Central memory CD8-positive, alpha-beta T cell (primary cell): ENCODE measurements at regions not wholly inside any gene's neighbourhood (a gene's known extent, or its start where the extent isn't known, plus 50 kb on each side); places are given as distances from the start of the nearest gene placed in this dataset.
"Not testable (repeated sequence)": the region's sequence is repeated elsewhere in the genome, so short reads cannot be mapped to it uniquely, and the experiment has no call there.

Experiments
- ATAC-seq: fragments of 150-1000 bp; cut with Tn5 transposase; replicated peaks from 2 replicates; pipeline ENCODE4 v1.10.0; 2022; ENCODE audit warnings: mild to moderate bottlenecking, moderate FRiP score, moderate number of reproducible peaks; ENCODE audit not compliant: poor library complexity, severe bottlenecking; ENCODE audit errors: extremely low read depth
- DNase-seq, 2 donors: peaks; one replicate each; pipeline ENCODE4 v3.0.0; 2021; ENCODE audit warnings: low spot score in 2 of 2
- H3K27ac Mint-ChIP-seq: one replicate; pipeline ENCODE4 v1.8.0; 2022; ENCODE audit warnings: low read depth, mild to moderate bottlenecking, moderate library complexity, mixed read lengths
- H3K27me3 Mint-ChIP-seq: one replicate; pipeline ENCODE4 v1.8.0; 2022; ENCODE audit warnings: mixed read lengths
- H3K36me3 Mint-ChIP-seq: one replicate; pipeline ENCODE4 v1.8.0; 2022; ENCODE audit warnings: mild to moderate bottlenecking, moderate library complexity, mixed read lengths; ENCODE audit not compliant: insufficient read depth
- H3K4me1 Mint-ChIP-seq: one replicate; pipeline ENCODE4 v1.8.0; 2022; ENCODE audit warnings: mixed read lengths
- H3K4me3 Mint-ChIP-seq: one replicate; pipeline ENCODE4 v1.8.0; 2022; ENCODE audit warnings: mild to moderate bottlenecking, moderate library complexity, mixed read lengths
- H3K9me3 Mint-ChIP-seq: one replicate; pipeline ENCODE4 v1.8.0; 2022; ENCODE audit warnings: mixed read lengths

GRCh38 chr5:103755974-103756373, 193.4 kb upstream of the NUDT12 start:
- DNase-seq: no peak
- Mint-ChIP-seq H3K9me3 (peaks cover 19% of the 10 kb centered on the region), H3K4me1 (no peaks in the 10 kb centered on the region), H3K27ac (no peak overlapping the region), H3K36me3 (peaks cover 1% of the 10 kb centered on the region), H3K27me3 (no peaks in the 10 kb centered on the region), H3K4me3 (no peak overlapping the region)
- no peak for ATAC-seq

DNA sequence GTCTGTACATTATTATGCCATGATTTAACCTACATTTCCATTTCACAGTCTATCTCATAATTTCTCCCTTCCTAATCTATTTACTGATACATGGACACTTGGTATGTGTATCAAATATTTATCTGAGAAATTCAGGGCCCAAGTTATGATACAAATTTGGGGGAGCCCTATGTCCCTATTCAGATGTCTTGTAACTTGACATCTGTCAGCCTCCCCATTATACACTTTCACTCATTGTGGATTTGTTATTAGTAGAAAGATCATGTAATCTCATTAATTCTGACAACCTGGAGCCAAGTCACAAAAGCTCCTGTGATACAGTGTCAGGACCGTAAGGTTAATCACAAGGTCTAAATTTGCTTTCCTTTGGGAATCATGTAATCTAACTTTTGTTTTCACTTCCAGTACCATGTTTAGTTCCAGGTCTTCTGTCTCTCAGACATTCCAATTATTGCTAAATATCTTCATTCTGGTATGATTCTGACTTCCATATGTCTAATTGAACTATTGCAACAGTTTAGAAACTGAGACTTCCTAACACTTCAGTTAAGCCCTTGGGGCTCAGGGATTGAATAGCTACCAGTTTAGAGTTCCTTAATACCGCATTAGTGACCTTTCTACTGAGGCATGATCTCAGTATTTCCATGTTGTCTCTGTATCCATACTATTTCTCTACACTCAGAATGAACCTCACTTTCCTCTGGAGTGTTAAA, 182.9 kb upstream of the NUDT12 start:
- Mint-ChIP-seq H3K4me1 (no peaks in the 10 kb centered on the region), H3K9me3 (no peaks in the 10 kb centered on the region), H3K4me3 (no peak overlapping the region), H3K27me3 (no peaks in the 10 kb centered on the region), H3K36me3 (no peaks in the 10 kb centered on the region), H3K27ac (no peak overlapping the region)
- no peak for DNase-seq
- ATAC-seq: no peak

DNA sequence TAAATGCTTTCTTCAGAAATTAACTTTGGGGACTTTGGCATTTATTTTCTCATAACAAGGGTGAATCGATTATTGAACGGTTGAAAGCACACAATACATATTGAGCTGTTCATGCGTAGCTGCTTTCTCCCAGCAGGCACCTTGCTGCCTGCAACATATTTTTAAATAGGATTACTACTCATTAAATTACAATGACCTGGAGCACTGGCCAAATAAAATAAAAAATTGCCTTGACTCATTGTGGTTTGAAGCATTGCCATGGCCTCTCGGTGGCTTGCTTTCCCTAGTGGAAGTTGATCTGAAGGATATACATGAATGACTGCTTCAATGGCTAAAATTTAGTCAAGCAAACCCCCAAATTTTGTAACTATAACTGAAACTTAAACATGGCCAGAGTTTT, 181.6 kb upstream of the NUDT12 start:
- Mint-ChIP-seq H3K4me1 (no peaks in the 10 kb centered on the region), H3K4me3 (no peak overlapping the region), H3K36me3 (no peaks in the 10 kb centered on the region), H3K9me3 (peaks cover 5% of the 10 kb centered on the region), H3K27me3 (no peaks in the 10 kb centered on the region), H3K27ac (no peak overlapping the region)
- DNase-seq (no peak), ATAC-seq (no peak)

DNA sequence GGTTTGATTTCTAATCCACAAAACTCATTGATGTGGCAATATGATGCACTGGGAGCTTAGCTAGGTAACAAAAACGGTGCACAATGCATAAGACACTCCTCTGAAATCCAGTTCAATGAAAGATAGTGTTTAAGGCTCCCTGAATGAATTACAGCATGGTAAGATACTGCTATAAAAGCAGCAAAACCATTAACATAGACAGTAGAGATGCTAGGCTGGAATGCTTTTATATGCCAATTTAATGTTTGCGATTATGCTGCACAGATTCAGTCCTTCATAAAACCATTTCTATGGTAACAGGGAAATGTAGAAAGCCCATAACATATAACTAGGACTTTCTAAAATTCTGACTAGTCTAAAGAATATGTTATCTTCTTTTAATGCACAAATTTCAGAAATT, 180.8 kb upstream of the NUDT12 start:
- Mint-ChIP-seq H3K27me3 (no peaks in the 10 kb centered on the region), H3K9me3 (peaks cover 5% of the 10 kb centered on the region), H3K36me3 (no peaks in the 10 kb centered on the region), H3K4me1 (no peaks in the 10 kb centered on the region), H3K4me3 (no peak overlapping the region), H3K27ac (no peak overlapping the region)
- ATAC-seq (no peak), DNase-seq (no peak)

DNA sequence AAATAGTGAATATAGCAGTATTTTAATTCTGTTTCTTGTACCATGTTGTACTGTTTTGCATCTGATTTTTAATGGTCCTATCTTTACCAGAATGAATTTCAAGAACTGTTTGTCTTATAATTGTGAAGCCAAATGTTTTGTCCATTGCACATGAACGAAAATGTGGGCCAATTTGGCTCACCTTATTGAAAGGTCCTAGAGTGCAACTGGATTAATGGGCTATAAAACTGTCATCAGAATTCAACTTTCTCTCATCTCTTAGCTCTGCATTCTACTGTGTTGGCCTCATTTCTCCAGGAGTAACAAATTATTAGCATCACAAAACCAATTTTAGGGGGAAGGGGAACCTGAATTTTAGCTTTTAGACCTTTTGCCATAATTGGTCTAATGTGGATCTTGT, 179.4 kb upstream of the NUDT12 start:
- Mint-ChIP-seq H3K27me3 (no peaks in the 10 kb centered on the region), H3K4me3 (no peak overlapping the region), H3K36me3 (no peaks in the 10 kb centered on the region), H3K9me3 (peaks cover 5% of the 10 kb centered on the region), H3K4me1 (no peaks in the 10 kb centered on the region), H3K27ac (no peak overlapping the region)
- no peak for DNase-seq
- ATAC-seq: no peak

- H3K27ac Mint-ChIP-seq, DNase-seq, H3K27me3 Mint-ChIP-seq, H3K4me3 Mint-ChIP-seq, ATAC-seq, H3K4me1 Mint-ChIP-seq, H3K36me3 Mint-ChIP-seq: not testable (repeated sequence)
- H3K9me3 Mint-ChIP-seq: peaks cover 10% of the 10 kb centered on the region
These were observed 173.8 kb upstream of the NUDT12 start for GRCh38 chr5:103736343-103736742.

DNA sequence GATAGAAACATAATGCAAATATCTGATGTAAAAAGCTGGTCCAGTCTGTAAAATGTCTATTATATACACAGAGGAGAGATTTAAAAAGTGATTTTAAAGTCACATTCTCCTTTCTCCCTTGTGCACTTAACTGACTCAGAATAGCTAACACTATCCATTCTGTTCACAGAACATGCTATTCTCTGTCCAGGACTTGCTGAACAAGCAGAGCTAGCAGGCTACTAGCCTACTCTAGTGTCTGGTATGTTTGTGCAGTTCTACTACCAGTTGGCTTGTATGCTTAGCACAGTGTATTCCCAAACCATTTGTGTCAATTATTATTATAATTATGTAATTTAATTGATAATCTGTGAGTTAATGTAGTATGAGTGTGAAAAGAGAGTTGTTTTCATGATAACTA, 161.7 kb upstream of the NUDT12 start:
- Mint-ChIP-seq H3K27me3 (no peaks in the 10 kb centered on the region), H3K4me3 (no peak overlapping the region), H3K36me3 (no peaks in the 10 kb centered on the region), H3K9me3 (peaks cover 13% of the 10 kb centered on the region), H3K4me1 (no peaks in the 10 kb centered on the region), H3K27ac (no peak overlapping the region)
- DNase-seq (no peak), ATAC-seq (no peak)

DNA sequence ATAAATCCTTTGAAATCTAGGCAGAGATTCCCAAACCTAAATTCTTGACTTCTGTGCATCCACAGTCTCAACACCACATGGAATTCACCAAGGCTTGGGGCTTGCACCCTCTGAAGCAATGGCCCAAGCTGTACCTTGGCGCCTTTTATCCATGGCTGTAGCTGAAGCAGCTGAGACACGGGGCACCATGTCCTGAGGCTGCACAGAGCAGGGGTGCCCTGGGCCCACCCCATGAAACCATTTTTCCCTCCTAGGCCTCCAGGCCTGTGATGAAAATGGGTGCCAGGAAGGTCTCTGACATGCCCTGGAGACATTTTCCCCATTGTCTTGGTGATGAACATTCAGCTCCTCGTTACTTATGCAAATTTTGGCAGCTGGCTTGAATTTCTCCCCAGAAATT, 158.6 kb upstream of the NUDT12 start:
- H3K27me3 Mint-ChIP-seq: no peaks in the 10 kb centered on the region
- no peak overlapping the region for H3K4me3 Mint-ChIP-seq
- ATAC-seq (no peak), DNase-seq (no peak)
- no peaks in the 10 kb centered on the region for H3K4me1 Mint-ChIP-seq
- H3K9me3 Mint-ChIP-seq: peaks cover 13% of the 10 kb centered on the region
- H3K27ac Mint-ChIP-seq: no peak overlapping the region
- no peaks in the 10 kb centered on the region for H3K36me3 Mint-ChIP-seq

DNA sequence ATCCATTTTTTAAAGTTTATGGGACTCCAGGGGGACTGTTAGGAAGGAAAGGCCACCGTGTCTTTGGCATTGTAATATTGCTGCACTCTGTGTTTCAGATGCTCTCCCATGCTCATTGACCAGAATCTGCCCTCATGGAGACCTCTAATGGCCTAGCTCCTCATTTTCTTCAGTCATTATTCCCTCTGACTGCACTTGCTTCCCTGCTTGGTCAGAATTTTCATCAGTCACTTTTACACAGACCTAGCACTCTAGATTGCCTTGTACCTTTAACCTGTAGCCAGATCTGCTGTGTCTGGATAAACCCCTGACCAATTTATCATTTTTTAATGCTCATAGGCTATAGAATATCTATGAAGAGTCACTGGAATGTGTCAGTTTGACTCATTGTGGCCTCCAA, 155.5 kb upstream of the NUDT12 start:
- H3K9me3 Mint-ChIP-seq: peaks cover 12% of the 10 kb centered on the region
- ATAC-seq (no peak), DNase-seq (no peak)
- no peaks in the 10 kb centered on the region for H3K4me1 Mint-ChIP-seq
- no peaks in the 10 kb centered on the region for H3K36me3 Mint-ChIP-seq
- no peak overlapping the region for H3K4me3 Mint-ChIP-seq
- H3K27me3 Mint-ChIP-seq: no peaks in the 10 kb centered on the region
- H3K27ac Mint-ChIP-seq: no peak overlapping the region

DNA sequence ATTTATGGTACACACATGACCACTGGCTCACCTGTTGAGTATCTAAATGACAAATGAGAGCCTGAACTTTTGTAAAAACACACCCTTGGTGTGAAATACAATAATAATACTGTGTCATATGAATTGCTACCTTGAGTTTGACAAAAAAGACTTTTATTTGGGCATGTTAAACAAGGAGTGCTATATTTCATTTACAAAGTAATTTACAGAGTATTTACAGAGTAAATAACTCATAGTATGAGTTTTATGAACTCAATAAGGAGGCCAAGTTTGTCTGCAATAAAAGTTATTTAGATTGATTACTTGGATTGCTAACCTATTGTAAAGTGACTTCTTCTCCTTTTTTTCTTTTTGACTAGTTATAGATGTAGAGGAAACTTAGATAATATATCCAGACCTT, 146.0 kb upstream of the NUDT12 start:
- Mint-ChIP-seq H3K4me1 (no peaks in the 10 kb centered on the region), H3K36me3 (no peaks in the 10 kb centered on the region), H3K4me3 (no peak overlapping the region), H3K9me3 (peaks cover 11% of the 10 kb centered on the region), H3K27ac (no peak overlapping the region), H3K27me3 (no peaks in the 10 kb centered on the region)
- DNase-seq (no peak), ATAC-seq (no peak)

DNA sequence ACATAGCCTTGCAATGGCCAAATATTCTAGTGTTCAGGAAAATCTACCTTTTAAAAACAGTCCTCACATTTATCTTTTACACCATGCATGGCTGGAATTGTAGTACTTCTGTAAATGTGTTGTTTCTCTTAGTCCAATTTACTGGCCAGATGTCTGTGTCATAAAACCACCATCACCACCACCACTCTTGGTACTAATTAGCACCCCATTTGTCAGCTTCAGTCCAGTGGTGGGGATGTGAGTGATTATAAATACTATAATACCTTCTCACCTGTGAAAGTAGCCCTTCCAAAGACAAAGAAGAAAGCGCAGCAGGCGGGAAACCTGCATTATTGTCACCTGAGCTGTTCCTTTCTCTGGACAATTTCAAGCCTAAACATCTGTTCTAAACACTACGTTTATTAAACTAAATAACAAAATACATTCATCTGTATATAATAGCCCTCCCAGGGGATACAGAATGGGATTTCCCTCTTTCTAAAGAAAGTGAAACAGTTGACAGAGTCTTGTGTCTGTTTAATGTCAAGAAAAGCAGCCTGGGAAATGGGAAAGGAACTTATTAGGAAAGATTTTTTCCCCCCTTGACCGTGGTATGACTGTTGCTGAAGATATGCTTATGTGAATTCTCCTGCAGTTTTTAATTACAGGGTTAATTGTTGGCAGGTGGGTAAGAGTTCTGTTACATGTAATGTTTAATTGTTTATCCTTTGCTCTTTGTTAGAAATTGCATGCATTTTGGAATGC, 144.5 kb upstream of the NUDT12 start:
- no peak overlapping the region for H3K4me3 Mint-ChIP-seq
- H3K9me3 Mint-ChIP-seq: peaks cover 10% of the 10 kb centered on the region
- no peaks in the 10 kb centered on the region for H3K27me3 Mint-ChIP-seq
- no peak for DNase-seq
- H3K36me3 Mint-ChIP-seq: no peaks in the 10 kb centered on the region
- no peak overlapping the region for H3K27ac Mint-ChIP-seq
- ATAC-seq: no peak
- no peaks in the 10 kb centered on the region for H3K4me1 Mint-ChIP-seq

DNA sequence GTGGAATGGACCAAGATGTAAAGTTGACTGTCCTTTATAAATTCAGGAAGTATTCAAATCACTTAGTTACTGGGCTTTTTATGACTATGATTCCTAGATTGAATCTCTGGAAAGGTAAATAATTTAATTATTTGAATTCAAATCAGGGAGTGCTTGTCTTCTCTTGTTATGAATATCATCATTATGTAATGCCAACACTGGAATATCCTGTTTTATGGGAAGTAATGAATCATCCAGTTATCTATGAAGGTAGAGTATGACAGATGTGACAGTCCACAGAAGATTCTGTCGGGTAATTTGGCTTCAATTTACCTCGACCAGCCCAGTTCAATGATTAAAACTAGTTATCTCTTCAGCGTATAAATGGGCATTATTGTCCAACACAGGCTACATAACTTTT, 141.0 kb upstream of the NUDT12 start:
- no peaks in the 10 kb centered on the region for H3K4me1 Mint-ChIP-seq
- H3K27me3 Mint-ChIP-seq: no peaks in the 10 kb centered on the region
- no peaks in the 10 kb centered on the region for H3K36me3 Mint-ChIP-seq
- H3K4me3 Mint-ChIP-seq: no peak overlapping the region
- no peak for ATAC-seq
- DNase-seq: no peak
- peaks cover 12% of the 10 kb centered on the region for H3K9me3 Mint-ChIP-seq
- H3K27ac Mint-ChIP-seq: no peak overlapping the region

DNA sequence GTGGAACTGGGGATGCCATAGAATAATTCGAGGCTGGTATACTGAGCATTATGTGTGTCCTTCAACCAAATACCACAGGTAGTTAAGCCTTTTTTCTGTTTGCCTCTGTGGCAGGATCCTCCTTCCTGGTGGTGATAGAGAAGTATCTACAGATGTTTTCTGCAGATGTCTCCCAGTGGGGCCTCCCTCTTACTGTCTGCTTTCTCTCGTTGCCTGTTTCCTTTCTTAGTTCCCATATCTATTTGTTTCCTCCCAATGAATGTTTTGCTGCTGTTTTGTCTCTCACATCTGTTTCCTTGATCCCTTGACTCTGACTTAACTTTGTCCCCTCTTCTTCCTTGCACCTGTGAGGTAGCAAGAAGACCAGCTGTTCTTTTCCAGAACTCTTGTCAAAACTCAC, 130.9 kb upstream of the NUDT12 start:
- Mint-ChIP-seq H3K36me3 (no peaks in the 10 kb centered on the region), H3K4me1 (no peaks in the 10 kb centered on the region), H3K27ac (no peak overlapping the region), H3K4me3 (no peak overlapping the region), H3K27me3 (no peaks in the 10 kb centered on the region), H3K9me3 (no peaks in the 10 kb centered on the region)
- DNase-seq (no peak), ATAC-seq (no peak)
